Thyroid gland (tissue), 4 donors: ENCODE measurements at regions not wholly inside any gene's neighbourhood (a gene's known extent, or its start where the extent isn't known, plus 50 kb on each side); places are given as distances from the start of the nearest gene placed in this dataset.
"Not testable (repeated sequence)": the region's sequence is repeated elsewhere in the genome, so short reads cannot be mapped to it uniquely, and the experiment has no call there.

Source experiments
- DNase-seq, 2 donors: peaks; one replicate each; pipeline ENCODE4 v3.0.0-alpha.2; 2019
- H3K27ac ChIP-seq, 3 donors: fragments of 200-600 bp; sonication (generic); 1 replicate in 2 of 3; 2 replicates in 1 of 3; pipeline ENCODE4 v1.5.1; 2016 to 2019; ENCODE audit warnings: mild to moderate bottlenecking in 1 of 3, moderate library complexity in 1 of 3
- H3K27me3 ChIP-seq: fragments of 200-600 bp; sonication (generic); one replicate; pipeline ENCODE4 v1.5.1; 2019
- H3K36me3 ChIP-seq, 2 donors: fragments of 200-600 bp; sonication (generic); one replicate each; pipeline ENCODE4 v1.5.1; 2016 to 2019
- H3K4me1 ChIP-seq, 2 donors: fragments of 200-600 bp; sonication (generic); one replicate each; pipeline ENCODE4 v1.5.1; 2017 to 2019
- H3K4me3 ChIP-seq, 3 donors: fragments of 200-600 bp; sonication (generic); replicated peaks in 1 of 3; 1 replicate in 2 of 3; 2 replicates in 1 of 3; pipeline ENCODE4 v1.5.1; 2016; ENCODE audit warnings: mild to moderate bottlenecking in 1 of 3
- H3K9me3 ChIP-seq: fragments of 200-600 bp; sonication (generic); one replicate; pipeline ENCODE4 v1.5.1; 2017
- POLR2A ChIP-seq, 2 donors: fragments of 450-650 bp; IDR thresholded peaks; one replicate each; pipeline ENCODE4 v1.6.1; 2017; ENCODE audit warnings: antibody characterized with exemption in 2 of 2, mild to moderate bottlenecking in 2 of 2, moderate library complexity in 1 of 2
- WGBS, 2 donors: methylation state at CpG; one replicate each; pipeline ENCODE4 v1.1.5; 2017; 5-methylcytosine and 5-hydroxymethylcytosine counted together
- intact Hi-C: fragments of 100-400 bp; cut with DNase I; formaldehyde crosslinking; loops from one replicate; pipeline ENCODE4 v1.15.1; 2023
- TF ChIP-seq, protein P1 (sequence below), 6 experiments: fragments of 200-600 bp in 3 of 6; fragments of 450-650 bp in 3 of 6; sonication (generic) in 3 of 6; IDR thresholded peaks; one replicate each; pipeline ENCODE4 v1.5.1; 2016 to 2019; ENCODE audit warnings: antibody characterized with exemption in 6 of 6, mild to moderate bottlenecking in 2 of 6, inconsistent platforms in 1 of 6, moderate library complexity in 1 of 6

DNA sequence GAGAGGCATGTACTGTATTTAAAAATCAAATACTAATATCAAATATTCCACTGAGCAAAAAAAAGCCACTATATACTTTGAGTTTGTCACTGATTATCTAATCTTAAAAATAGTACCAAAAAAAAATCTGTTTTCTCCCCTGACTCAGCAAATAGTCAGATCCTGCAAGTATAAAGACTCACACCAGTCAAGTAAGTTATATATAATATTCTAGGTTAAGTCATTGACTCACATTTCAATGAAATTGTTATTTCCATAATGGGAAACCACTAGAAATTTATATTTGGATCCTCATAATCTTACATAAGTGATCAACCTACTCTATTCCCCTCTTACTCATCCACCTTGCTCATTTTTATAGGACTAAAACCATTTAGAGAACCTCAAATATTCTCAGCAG lies 447.2 kb upstream of the MEF2C start:
- H3K27me3 ChIP-seq, result no peaks in the 10 kb centered on the region
- no peaks in the 10 kb centered on the region for H3K36me3 ChIP-seq
- no peaks in the 10 kb centered on the region for H3K4me1 ChIP-seq
- intact Hi-C loops, result no loop called here
- TF ChIP-seq, protein P1, sequence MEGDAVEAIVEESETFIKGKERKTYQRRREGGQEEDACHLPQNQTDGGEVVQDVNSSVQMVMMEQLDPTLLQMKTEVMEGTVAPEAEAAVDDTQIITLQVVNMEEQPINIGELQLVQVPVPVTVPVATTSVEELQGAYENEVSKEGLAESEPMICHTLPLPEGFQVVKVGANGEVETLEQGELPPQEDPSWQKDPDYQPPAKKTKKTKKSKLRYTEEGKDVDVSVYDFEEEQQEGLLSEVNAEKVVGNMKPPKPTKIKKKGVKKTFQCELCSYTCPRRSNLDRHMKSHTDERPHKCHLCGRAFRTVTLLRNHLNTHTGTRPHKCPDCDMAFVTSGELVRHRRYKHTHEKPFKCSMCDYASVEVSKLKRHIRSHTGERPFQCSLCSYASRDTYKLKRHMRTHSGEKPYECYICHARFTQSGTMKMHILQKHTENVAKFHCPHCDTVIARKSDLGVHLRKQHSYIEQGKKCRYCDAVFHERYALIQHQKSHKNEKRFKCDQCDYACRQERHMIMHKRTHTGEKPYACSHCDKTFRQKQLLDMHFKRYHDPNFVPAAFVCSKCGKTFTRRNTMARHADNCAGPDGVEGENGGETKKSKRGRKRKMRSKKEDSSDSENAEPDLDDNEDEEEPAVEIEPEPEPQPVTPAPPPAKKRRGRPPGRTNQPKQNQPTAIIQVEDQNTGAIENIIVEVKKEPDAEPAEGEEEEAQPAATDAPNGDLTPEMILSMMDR (IDR thresholded peaks at IDR 0.05), result no peak
- no peak for TF ChIP-seq POLR2A (IDR thresholded peaks at IDR 0.05)
- DNase-seq, result no peak
- H3K4me3 ChIP-seq, result no peak overlapping the region
- H3K27ac ChIP-seq, result no peak overlapping the region
- H3K9me3 ChIP-seq, result no peaks in the 10 kb centered on the region

GRCh38 chr5:89327608-89328007 lies 444.6 kb upstream of the MEF2C start:
- Histone ChIP-seq H3K9me3 (no peaks in the 10 kb centered on the region), H3K4me1 (no peaks in the 10 kb centered on the region), H3K27me3 (no peaks in the 10 kb centered on the region), H3K27ac (no peak overlapping the region), H3K36me3 (no peaks in the 10 kb centered on the region), H3K4me3 (no peak overlapping the region)
- TF ChIP-seq POLR2A (IDR thresholded peaks at IDR 0.05), result no peak
- TF ChIP-seq, protein P1 (IDR thresholded peaks at IDR 0.05), result no peak
- intact Hi-C loops, result no loop called here
- DNase-seq, result no peak
- 71 to 84% methylated on average over 3 of the region's 3 CpGs for WGBS, 2 donors

GRCh38 chr5:89324990-89325389 lies 442.0 kb upstream of the MEF2C start:
- no peaks in the 10 kb centered on the region for H3K9me3 ChIP-seq
- no peaks in the 10 kb centered on the region for H3K4me1 ChIP-seq
- intact Hi-C loops, result no loop called here
- no peaks in the 10 kb centered on the region for H3K27me3 ChIP-seq
- no peak for DNase-seq
- no peaks in the 10 kb centered on the region for H3K36me3 ChIP-seq
- no peak overlapping the region for H3K4me3 ChIP-seq
- no peak overlapping the region for H3K27ac ChIP-seq
- TF ChIP-seq POLR2A (IDR thresholded peaks at IDR 0.05), result no peak
- TF ChIP-seq, protein P1 (IDR thresholded peaks at IDR 0.05), result no peak

DNA sequence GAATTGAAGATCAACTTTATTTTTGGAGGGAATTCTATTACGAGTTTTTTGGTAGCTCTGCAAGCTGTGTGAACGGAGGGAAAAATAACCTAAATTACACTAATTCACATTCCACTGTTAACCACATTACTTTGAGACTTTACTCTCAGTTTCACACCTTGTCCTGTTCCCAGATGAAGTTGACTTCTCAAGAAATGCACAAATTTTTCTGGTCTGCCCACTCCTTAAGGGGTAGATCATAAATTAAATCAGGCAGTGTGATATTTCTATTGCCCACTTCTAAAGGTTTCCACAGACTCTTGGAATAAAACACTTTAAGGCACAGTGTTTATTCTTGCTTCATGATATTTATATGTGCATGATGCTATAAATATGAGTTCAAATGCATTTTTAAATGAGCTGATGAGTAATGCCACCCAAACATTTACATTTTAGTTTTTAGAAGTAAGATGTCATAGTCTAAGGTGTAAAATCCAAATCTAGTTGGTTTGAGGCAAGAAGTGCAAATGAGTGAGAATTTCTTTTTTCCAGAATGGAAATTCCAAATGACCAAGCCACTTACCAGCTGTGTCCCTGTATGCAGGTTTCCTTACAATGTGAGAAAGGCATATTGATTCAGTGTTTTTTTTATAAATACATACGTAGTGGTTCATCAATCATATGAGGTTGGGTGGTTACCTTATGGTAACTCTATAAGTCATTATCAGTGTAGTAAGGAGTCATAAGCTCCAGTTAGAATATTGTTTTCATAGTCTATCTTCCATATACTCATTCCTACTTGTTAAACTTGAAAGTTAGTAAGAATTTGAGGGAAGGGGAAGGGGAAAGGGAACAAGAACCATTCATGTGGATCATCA lies 437.7 kb upstream of the MEF2C start:
- no peaks in the 10 kb centered on the region for H3K4me1 ChIP-seq
- TF ChIP-seq POLR2A (IDR thresholded peaks at IDR 0.05), result no peak

DNA sequence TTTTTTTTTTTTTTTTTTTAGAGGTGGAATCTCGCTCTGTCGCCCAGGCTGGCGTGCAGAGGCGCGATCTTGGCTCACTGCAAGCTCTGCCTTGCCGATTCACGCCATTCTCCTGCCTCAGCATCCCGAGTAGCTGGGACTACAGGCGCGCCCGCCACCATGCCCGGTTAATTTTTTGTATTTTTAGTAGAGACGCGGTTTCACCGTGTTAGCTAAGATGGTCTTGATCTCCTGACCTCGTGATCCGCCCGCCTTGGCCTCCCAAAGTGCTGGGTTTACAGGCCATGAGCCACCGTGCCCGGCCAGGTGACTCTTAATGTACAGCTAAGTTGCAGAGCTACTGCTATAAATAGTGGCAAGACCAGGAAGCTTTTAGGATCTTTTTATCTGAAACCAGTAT lies 434.9 kb upstream of the MEF2C start:
- H3K4me1 ChIP-seq, H3K27me3 ChIP-seq, H3K36me3 ChIP-seq, DNase-seq, H3K27ac ChIP-seq, H3K9me3 ChIP-seq, H3K4me3 ChIP-seq, intact Hi-C loops: not testable (repeated sequence)
- 97 to 98% methylated on average over 20 of the region's 20 CpGs for WGBS, 2 donors

More for the DNA sequence above, 437.7 kb upstream of the MEF2C start:
- intact Hi-C loops, result no loop called here
- no peaks in the 10 kb centered on the region for H3K36me3 ChIP-seq
- WGBS, 2 donors, result 87 to 93% methylated on average over 3 of the region's 3 CpGs
- H3K9me3 ChIP-seq, result no peaks in the 10 kb centered on the region
- no peak overlapping the region for H3K27ac ChIP-seq
- no peak for DNase-seq
- H3K27me3 ChIP-seq, result no peaks in the 10 kb centered on the region
- H3K4me3 ChIP-seq, result no peak overlapping the region

DNA sequence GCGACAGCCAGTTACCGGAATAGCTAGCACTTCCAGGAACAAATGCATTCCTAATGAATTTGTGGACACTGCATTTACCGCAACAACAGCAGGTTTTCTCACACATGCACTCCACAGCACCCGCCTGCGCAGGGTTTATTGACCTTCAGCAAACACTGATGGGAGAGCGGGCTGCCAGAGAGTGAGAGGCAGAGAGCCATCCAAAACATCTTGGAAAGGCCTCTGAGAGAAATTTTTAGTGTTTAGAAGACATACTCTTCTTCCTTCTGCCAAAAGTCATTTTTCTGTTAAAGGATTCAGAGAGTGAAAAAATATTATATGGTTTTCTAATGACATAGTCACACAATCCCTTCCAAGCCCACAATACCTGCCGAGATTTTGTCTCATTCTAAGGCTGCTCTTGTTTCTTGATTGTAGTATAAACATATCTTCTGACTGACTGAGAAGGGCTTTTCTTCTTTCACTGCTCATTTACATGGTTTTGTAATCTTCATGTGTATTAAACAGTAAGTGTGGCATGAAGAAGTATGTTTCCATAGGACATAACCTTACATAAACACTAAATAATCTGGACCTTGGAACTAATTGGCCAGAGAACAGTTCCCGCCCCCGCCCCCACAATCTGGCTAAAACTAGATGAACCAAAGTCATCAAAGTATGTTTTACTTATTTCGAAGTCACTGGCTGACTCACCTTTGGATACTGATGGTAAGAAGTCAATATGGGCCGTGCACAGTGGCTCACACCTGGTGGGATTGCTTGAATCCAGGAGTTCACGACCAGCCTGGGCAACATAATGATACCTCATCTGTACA lies 432.5 kb upstream of the MEF2C start:
- DNase-seq, result no peak
- TF ChIP-seq, protein P1 (IDR thresholded peaks at IDR 0.05), result no peak
- TF ChIP-seq POLR2A (IDR thresholded peaks at IDR 0.05), result no peak
- H3K4me3 ChIP-seq, result no peak overlapping the region

More for the DNA sequence above, 432.5 kb upstream of the MEF2C start:
- intact Hi-C loops, result no loop called here
- Histone ChIP-seq H3K9me3 (no peaks in the 10 kb centered on the region), H3K27me3 (no peaks in the 10 kb centered on the region), H3K27ac (no peak overlapping the region), H3K36me3 (no peaks in the 10 kb centered on the region), H3K4me1 (peaks cover 0 to 6% of the 10 kb centered on the region in 2 donors)
- WGBS, 2 donors, result 73 to 75% methylated on average over 12 of the region's 12 CpGs
